BE2C (cell line): ENCODE measurements at regions not wholly inside any gene's neighbourhood (a gene's known extent, or its start where the extent isn't known, plus 50 kb on each side); places are given as distances from the start of the nearest gene placed in this dataset.

ENCODE experiments used
- DNase-seq: peaks from one replicate; pipeline ENCODE4 v3.0.0-alpha.2; 2020
- H3K27me3 ChIP-seq: fragments of 250-450 bp; sonication (Bioruptor Pico); 2 replicates; pipeline ENCODE4 v1.5.1; 2020; ENCODE audit warnings: mild to moderate bottlenecking
- H3K36me3 ChIP-seq: fragments of 250-450 bp; sonication (Bioruptor Pico); 2 replicates; pipeline ENCODE4 v1.5.1; 2020; ENCODE audit warnings: mild to moderate bottlenecking
- H3K4me1 ChIP-seq: fragments of 250-450 bp; sonication (Bioruptor Pico); 2 replicates; pipeline ENCODE4 v1.5.1; 2020
- H3K4me3 ChIP-seq: 2 replicates; pipeline ENCODE4 v1.5.1; 2011; ENCODE audit warnings: low read depth, low read length
- H3K9me3 ChIP-seq: fragments of 250-450 bp; sonication (Bioruptor Pico); 2 replicates; pipeline ENCODE4 v1.5.1; 2020
- CTCF ChIP-seq: IDR thresholded peaks from 2 replicates; pipeline ENCODE4 v1.5.1; 2012; ENCODE audit warnings: mild to moderate bottlenecking, low read depth, low read length

GRCh38 chr4:72744103-72744725 is 175.2 kb upstream of the ADAMTS3 start:
- no peaks in the 10 kb centered on the region for H3K36me3 ChIP-seq
- no peak for DNase-seq
- H3K9me3 ChIP-seq = no peaks in the 10 kb centered on the region
- no peak for TF ChIP-seq CTCF
- no peaks in the 10 kb centered on the region for H3K4me1 ChIP-seq
- no peak overlapping the region for H3K4me3 ChIP-seq
- no peaks in the 10 kb centered on the region for H3K27me3 ChIP-seq

- no peak for DNase-seq
- no peaks in the 10 kb centered on the region for H3K9me3 ChIP-seq
- no peaks in the 10 kb centered on the region for H3K4me1 ChIP-seq
- no peaks in the 10 kb centered on the region for H3K27me3 ChIP-seq
- no peak overlapping the region for H3K4me3 ChIP-seq
- no peaks in the 10 kb centered on the region for H3K36me3 ChIP-seq
- no peak for TF ChIP-seq CTCF
These were observed 174.1 kb upstream of the ADAMTS3 start for GRCh38 chr4:72743078-72743477.

DNA sequence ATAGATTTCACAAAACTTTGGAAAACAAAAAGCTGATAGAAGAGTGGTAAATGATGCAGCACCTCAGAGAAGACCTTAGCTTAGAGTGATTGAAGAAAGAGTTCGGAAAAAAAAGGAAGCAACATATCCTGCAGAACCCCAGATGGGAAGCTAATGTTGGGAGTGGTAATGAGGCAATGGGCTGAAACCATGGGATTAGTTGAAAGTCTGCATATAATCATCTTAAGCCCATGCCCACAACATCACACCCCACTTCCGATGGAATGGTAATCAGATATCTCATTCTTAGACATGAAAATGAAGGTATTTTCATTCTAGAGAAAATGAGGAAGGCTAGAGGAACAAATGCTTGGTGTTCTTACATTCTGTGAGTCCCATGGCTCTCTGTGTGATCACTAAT is 146.3 kb upstream of the ADAMTS3 start:
- Histone ChIP-seq H3K27me3 (no peaks in the 10 kb centered on the region), H3K36me3 (no peaks in the 10 kb centered on the region), H3K4me3 (no peak overlapping the region), H3K4me1 (no peaks in the 10 kb centered on the region), H3K9me3 (no peaks in the 10 kb centered on the region)
- no peak for DNase-seq
- no peak for TF ChIP-seq CTCF

DNA sequence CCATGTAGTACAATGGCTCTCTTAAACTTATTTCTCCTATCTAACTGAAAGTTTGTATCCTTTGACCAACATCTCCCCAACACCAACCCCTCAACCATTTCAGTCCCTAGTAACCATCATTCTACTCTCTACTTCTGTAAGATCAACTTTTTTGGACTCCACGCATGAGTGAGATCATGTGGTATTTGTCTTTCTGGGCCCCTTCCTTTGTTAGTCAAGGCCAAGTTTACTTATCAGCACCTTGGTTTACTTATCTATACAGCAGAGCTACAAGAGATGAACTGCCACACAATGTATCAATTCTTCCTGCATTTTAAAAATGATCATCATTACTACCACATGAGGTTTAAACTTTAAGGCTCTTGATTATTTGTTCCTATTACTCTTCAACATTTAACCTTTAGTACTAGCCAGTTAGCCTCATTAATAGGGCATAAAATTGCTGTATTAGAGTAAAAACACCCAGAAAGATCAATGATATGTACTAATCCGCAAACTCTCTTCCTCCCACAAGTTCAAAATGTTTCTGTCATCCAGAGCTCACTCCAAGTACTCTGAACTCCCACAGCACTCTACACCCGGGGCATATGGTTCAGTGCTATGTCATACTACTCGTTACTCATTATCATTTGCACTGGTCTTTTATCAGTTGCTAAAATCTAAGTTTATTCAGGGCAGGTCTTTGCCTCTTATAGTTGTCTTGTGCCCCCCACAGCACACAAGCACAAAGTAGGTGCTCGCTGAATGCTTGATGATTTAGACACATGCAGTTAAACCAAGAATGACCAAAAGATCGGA is 145.7 kb upstream of the ADAMTS3 start:
- Histone ChIP-seq H3K9me3 (no peaks in the 10 kb centered on the region), H3K36me3 (no peaks in the 10 kb centered on the region), H3K27me3 (no peaks in the 10 kb centered on the region), H3K4me1 (no peaks in the 10 kb centered on the region), H3K4me3 (no peak overlapping the region)
- TF ChIP-seq CTCF = no peak
- DNase-seq = no peak

- H3K27me3 ChIP-seq = no peaks in the 10 kb centered on the region
- H3K4me1 ChIP-seq = no peaks in the 10 kb centered on the region
- no peaks in the 10 kb centered on the region for H3K9me3 ChIP-seq
- TF ChIP-seq CTCF = no peak
- no peak overlapping the region for H3K4me3 ChIP-seq
- H3K36me3 ChIP-seq = no peaks in the 10 kb centered on the region
- no peak for DNase-seq
These were observed 144.0 kb upstream of the ADAMTS3 start for GRCh38 chr4:72712997-72713396.

DNA sequence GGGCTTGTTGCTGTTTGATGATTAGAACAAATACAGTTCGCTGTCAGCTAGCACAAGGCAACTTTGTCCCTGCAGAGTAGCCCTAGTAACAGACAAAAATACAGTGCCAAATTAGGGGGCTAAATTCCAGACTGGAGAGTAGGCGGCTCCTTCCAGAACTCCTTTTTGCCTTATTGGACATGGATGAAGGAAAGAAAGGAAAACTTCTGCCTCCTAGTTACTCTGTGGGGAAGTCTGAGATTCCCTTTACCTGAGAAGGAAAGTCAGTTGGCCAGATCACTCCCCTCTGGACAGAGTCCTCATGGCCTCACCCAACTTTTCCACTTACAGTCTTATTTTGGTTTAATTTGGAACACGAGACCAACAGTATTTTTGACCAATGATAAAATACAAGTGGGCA is 140.5 kb upstream of the ADAMTS3 start:
- no peaks in the 10 kb centered on the region for H3K9me3 ChIP-seq
- no peak for TF ChIP-seq CTCF
- no peak overlapping the region for H3K4me3 ChIP-seq
- DNase-seq = no peak
- no peaks in the 10 kb centered on the region for H3K36me3 ChIP-seq
- no peaks in the 10 kb centered on the region for H3K27me3 ChIP-seq
- no peaks in the 10 kb centered on the region for H3K4me1 ChIP-seq
